C1 segment of cervical spinal cord (tissue), 14 donors: ENCODE measurements at regions not wholly inside any gene's neighbourhood (a gene's known extent, or its start where the extent isn't known, plus 50 kb on each side); places are given as distances from the start of the nearest gene placed in this dataset.
"Not testable (repeated sequence)": the region's sequence is repeated elsewhere in the genome, so short reads cannot be mapped to it uniquely, and the experiment has no call there.

Source experiments
- DNase-seq, 14 donors: peaks; one replicate each; lab custom pipeline; 2025; lab: John Stamatoyannopoulos, UW

GRCh38 chr11:95650276-95650675, 139.3 kb downstream of the FAM76B start:
- DNase-seq, result no peak

GRCh38 chr11:95647871-95648270, 141.7 kb downstream of the FAM76B start:
- no peak for DNase-seq

GRCh38 chr11:95647355-95647754, 142.2 kb downstream of the FAM76B start:
- DNase-seq, result no peak

GRCh38 chr11:95641495-95641894, 148.1 kb downstream of the FAM76B start:
- peak in 2 of 14 donors; percentile 2 to 52 for DNase-seq

- no peak for DNase-seq
Observed at GRCh38 chr11:95638501-95638900, 151.1 kb downstream of the FAM76B start.

- no peak for DNase-seq
Observed at GRCh38 chr11:95625164-95625900, 164.2 kb downstream of the FAM76B start.

GRCh38 chr11:95616256-95616804, 173.3 kb downstream of the FAM76B start:
- no peak for DNase-seq

GRCh38 chr11:95611827-95612226, 177.8 kb downstream of the FAM76B start:
- DNase-seq, result no peak

- not testable (repeated sequence) for DNase-seq
Observed at GRCh38 chr11:95610185-95610584, 179.4 kb downstream of the FAM76B start.

- DNase-seq, result no peak
Observed at GRCh38 chr11:95608093-95608492, 181.5 kb downstream of the FAM76B start.

GRCh38 chr11:95606824-95607223, 182.8 kb downstream of the FAM76B start:
- no peak for DNase-seq

GRCh38 chr11:95605271-95605940, 184.2 kb downstream of the FAM76B start:
- no peak for DNase-seq

- DNase-seq, result no peak
Observed at GRCh38 chr11:95599959-95600586, 189.5 kb downstream of the FAM76B start.

- DNase-seq, result no peak
Observed at GRCh38 chr11:95595973-95596489, 193.6 kb downstream of the FAM76B start.

- DNase-seq, result no peak
Observed at GRCh38 chr11:95595541-95595940, 194.0 kb downstream of the FAM76B start.

GRCh38 chr11:95593111-95593510, 196.5 kb downstream of the FAM76B start:
- no peak for DNase-seq

GRCh38 chr11:95592471-95592870, 197.1 kb downstream of the FAM76B start:
- DNase-seq, result no peak

GRCh38 chr11:95589893-95590612, 199.5 kb downstream of the FAM76B start:
- DNase-seq, result no peak

GRCh38 chr11:95588821-95589220, 200.8 kb downstream of the FAM76B start:
- DNase-seq, result no peak

- DNase-seq, result no peak
Observed at GRCh38 chr11:95586661-95587060, 202.9 kb downstream of the FAM76B start.

- no peak for DNase-seq
Observed at GRCh38 chr11:95586155-95586554, 203.4 kb downstream of the FAM76B start.

- DNase-seq, result no peak
Observed at GRCh38 chr11:95585752-95586077, 203.9 kb downstream of the FAM76B start.
